ENCODE measurements at regions not wholly inside any gene's neighbourhood (a gene's known extent, or its start where the extent isn't known, plus 50 kb on each side); places are given as distances from the start of the nearest gene placed in this dataset.
"Not testable (repeated sequence)": the region's sequence is repeated elsewhere in the genome, so short reads cannot be mapped to it uniquely, and the experiment has no call there.

DNA sequence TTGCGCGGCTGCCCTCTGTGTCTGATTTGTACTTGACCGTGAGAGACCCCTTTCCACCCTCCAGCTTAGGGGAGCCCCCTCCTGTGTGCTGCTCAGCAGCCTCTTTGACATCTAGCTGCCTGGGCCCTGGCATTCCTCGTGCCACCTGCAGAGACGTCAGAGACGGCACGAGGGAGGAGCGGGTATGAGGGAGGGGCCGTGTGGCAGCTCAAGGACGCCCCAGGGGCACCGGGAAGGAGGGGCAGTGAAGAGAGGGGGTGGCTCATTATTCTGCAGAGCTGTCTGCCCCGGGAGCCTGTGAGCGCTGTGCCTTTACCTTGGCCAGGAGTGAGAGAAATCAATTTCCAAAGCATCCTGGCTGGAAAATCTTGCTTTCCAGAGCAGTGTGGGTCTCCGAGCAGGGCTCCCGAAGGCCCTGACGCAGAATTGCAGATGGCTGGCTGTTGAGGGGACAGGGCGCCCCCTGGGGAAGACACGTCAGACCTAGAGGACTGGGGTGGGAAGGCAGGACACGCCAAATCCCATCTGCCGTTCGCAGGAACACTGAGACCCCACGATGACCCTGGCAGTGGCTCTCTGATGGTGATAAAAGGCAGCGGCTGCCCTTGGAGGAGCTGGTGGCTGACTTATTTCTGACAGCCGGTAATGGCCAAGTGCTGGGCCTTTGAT lies 3950.5 kb upstream of the TPTE start:
- TF ChIP-seq, protein P1, sequence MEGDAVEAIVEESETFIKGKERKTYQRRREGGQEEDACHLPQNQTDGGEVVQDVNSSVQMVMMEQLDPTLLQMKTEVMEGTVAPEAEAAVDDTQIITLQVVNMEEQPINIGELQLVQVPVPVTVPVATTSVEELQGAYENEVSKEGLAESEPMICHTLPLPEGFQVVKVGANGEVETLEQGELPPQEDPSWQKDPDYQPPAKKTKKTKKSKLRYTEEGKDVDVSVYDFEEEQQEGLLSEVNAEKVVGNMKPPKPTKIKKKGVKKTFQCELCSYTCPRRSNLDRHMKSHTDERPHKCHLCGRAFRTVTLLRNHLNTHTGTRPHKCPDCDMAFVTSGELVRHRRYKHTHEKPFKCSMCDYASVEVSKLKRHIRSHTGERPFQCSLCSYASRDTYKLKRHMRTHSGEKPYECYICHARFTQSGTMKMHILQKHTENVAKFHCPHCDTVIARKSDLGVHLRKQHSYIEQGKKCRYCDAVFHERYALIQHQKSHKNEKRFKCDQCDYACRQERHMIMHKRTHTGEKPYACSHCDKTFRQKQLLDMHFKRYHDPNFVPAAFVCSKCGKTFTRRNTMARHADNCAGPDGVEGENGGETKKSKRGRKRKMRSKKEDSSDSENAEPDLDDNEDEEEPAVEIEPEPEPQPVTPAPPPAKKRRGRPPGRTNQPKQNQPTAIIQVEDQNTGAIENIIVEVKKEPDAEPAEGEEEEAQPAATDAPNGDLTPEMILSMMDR (IDR thresholded peaks at IDR 0.05 in 4 of 5, conservative IDR thresholded peaks at IDR 0.05 in 1 of 5): not testable (repeated sequence)
- not testable (repeated sequence) for TF ChIP-seq POLR2A (IDR thresholded peaks at IDR 0.05)
